NB4 (cell line): ENCODE measurements at regions not wholly inside any gene's neighbourhood (a gene's known extent, or its start where the extent isn't known, plus 50 kb on each side); places are given as distances from the start of the nearest gene placed in this dataset.
A peak's percentile ranks its signal among the peaks of the same experiment; 100 is the strongest.

ENCODE experiments used
- POLR2A ChIP-seq: IDR thresholded peaks from 2 replicates; pipeline ENCODE4 v1.6.1; 2011; ENCODE audit warnings: mild to moderate bottlenecking; ENCODE audit not compliant: insufficient read length; ENCODE audit errors: extremely low read depth
- TF ChIP-seq, protein P1 (sequence below): IDR thresholded peaks from one replicate; pipeline ENCODE4 v1.5.1; 2012; ENCODE audit warnings: low read depth, low read length

DNA sequence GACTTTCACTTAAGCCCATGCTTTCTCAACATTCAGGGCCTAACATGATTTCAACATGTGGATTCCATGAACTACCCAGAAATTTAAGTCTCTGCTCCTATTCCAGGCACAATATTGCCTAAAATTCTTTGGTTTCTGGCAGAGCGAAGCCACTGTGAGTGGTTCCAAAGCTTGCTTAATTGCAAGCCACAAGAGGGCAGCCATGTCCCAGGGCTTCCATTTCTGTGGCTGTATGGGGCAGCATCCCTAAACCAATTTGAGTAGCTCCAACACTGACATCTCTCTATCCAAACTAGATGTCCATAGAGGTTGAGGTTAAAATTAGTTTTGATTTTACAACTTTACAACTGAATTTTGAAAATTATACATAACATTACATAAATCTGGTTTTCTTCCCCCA is 56.3 kb upstream of the MDFIC start:
- TF ChIP-seq, protein P1, sequence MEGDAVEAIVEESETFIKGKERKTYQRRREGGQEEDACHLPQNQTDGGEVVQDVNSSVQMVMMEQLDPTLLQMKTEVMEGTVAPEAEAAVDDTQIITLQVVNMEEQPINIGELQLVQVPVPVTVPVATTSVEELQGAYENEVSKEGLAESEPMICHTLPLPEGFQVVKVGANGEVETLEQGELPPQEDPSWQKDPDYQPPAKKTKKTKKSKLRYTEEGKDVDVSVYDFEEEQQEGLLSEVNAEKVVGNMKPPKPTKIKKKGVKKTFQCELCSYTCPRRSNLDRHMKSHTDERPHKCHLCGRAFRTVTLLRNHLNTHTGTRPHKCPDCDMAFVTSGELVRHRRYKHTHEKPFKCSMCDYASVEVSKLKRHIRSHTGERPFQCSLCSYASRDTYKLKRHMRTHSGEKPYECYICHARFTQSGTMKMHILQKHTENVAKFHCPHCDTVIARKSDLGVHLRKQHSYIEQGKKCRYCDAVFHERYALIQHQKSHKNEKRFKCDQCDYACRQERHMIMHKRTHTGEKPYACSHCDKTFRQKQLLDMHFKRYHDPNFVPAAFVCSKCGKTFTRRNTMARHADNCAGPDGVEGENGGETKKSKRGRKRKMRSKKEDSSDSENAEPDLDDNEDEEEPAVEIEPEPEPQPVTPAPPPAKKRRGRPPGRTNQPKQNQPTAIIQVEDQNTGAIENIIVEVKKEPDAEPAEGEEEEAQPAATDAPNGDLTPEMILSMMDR: peak; percentile 68
- TF ChIP-seq POLR2A: no peak
